GM21529 (cell line): ENCODE measurements at regions not wholly inside any gene's neighbourhood (a gene's known extent, or its start where the extent isn't known, plus 50 kb on each side); places are given as distances from the start of the nearest gene placed in this dataset.
"Not testable (repeated sequence)": the region's sequence is repeated elsewhere in the genome, so short reads cannot be mapped to it uniquely, and the experiment has no call there.

ENCODE experiments used
- ATAC-seq: cut with Tn5 transposase; IDR thresholded peaks from one replicate; pipeline ENCODE4 v1.9.1; 2021; ENCODE audit not compliant: unreplicated experiment

DNA sequence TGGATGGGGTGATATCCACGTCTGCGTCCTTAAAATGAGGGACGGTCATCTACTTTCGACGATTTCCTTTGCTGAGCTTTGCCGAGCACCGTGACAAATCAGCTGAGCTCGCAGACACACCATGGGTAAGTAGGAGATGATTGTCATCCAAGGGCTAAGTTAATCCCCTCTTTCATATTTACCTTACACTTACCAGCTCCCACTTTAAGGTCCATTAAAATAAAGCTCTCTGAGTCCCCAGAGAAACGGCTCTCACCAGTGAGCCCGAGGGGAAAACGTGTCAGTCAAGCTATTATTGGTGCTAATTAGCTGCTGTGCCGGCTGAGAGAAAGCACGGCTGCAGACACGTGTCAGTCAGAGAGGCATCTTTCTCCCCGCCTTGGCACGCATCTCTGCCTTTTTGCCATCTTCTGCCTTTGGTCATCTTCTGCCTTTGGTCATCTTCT lies 72.2 kb downstream of the CRLF2 start:
- no peak for ATAC-seq

DNA sequence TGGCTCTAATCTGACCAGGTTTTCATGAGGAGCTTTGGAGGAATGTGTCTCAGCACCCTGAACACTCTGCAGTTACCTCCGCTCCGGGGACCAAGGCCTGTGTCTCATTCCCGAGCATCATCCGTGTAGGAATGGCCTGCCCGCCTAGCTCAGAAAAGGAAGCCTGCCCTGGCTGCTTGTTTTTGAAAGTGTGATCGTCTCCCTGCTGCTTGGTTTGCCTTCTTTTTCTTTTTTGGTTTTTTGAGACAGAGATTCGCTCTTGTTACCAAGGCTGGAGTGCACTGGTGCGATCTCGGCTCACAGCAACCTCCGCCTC lies 73.3 kb downstream of the CRLF2 start:
- no peak for ATAC-seq

DNA sequence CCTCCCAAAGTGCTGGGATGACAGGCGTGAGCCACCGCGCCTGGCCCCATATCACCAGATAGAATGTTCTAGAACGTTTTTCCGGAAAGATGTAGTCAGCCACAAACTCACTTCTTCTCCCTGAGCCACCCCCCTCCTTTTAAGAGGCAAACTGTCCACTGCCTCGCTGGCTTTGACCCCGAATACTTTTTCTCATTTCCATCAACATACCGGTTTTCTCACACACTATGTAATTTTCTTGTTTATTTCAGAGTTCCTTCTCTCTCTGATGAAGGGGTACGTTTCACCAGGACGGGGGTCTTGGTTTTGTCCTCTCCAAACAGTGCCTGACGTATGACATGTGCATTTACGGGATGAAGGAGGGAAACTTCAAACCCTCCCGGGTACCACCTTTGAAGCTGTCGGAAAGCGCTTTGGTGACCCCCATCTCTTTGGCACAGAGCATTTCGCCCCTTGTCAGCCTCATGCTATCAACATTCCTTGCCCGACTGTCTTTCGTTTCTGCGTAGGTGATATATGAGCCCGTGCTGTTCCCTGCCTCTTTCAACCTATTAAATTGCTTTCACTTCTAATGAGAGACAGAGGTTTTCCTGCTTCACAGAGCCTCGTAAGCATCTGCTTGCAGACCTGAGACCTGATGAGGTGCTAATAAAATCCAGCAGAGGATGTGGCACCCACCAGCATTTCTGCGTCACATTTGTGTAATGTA lies 73.8 kb downstream of the CRLF2 start:
- no peak for ATAC-seq

DNA sequence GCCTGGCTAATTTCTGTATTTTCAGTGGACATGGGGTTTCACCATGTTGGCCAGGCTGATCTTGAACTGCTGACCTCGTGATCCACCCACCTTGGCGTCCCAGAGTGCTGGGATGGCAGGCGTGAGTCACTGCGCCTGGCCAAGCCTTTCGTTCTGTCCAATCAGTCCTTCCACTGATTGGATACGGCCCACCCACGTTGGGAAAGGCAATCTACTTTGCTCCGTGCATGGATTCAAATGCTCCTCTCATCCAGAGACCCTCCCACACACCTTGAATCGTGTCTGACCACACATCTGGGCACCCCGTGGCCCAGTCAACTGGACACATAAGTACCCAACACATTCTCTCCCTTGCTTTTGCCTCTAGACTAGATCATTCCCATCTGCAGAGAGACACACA lies 74.9 kb downstream of the CRLF2 start:
- ATAC-seq, result no peak

DNA sequence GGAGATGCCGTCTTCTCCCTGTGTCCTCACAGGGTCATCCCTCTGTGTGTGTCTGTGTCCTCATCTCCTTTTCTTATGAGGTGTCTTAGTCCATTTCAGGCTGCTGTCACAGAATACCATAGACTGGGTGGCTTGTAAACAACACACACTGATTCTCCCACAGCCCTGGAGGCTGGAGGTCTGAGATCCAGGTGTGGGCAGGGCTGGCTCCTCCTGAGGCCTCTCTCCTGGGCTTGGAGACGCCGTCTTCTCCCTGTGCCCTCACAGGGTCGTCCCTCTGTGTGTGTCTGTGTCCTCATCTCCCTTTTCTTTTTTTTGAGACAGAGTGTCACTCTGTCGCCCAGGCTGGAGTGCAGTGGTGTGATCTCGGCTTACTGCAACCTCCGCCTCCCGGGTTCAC lies 75.9 kb downstream of the CRLF2 start:
- not testable (repeated sequence) for ATAC-seq

DNA sequence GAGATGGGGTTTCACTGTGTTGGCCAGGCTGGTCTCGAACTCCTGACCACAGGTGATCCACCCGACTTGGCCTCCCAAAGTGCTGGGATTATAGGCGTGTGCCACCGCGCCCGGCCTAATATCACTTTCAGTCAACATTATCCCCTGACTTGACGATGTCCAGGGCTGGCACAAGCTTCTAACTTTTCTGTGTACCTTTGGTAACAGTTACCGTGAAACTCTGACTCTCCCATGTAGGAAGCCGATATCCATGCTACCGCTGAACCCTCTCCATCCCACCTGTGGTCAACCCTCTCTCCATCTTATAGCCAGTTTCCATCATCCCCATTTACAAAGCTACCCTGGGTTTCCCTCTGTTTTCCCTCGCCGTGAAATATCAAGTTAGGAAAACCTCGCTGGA lies 77.5 kb downstream of the CRLF2 start:
- no peak for ATAC-seq

DNA sequence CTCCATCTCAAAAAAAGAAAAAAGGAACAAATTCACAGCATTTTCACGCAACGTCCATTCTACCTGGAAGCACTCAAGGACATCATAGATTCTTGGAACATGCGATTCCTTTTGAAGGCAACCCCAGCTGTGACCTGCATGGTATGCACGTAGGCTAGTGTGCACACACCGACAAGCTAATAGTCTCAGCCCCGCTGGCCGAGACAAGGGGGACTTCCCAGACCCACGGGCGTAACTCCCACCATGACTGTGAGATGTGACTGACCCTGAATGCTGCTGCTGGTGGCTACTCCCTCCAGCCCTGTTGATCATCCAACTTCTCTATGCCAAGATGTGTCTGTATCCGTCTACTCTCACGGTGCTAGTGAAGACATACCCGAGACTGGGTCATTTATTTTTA lies 78.3 kb downstream of the CRLF2 start:
- no peak for ATAC-seq

DNA sequence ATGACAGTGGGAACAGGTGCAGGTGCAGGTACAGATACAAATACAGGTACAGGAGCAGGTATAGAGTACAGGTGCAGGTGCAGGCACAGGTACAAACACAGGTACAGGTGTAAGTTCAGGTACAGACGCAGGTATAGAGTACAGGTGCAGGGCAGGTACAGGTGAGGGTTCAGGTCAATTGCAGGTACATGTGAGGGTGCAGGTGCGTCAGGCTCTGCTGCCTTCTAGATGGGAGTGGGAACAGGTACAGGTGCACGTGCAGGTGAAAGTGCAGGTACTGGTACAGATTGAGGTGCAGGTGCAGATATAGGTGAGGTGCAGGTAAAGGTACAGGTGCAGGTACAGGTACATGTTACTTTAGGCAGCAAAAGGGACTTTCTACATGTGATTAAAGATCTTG lies 85.7 kb downstream of the CRLF2 start:
- no peak for ATAC-seq

DNA sequence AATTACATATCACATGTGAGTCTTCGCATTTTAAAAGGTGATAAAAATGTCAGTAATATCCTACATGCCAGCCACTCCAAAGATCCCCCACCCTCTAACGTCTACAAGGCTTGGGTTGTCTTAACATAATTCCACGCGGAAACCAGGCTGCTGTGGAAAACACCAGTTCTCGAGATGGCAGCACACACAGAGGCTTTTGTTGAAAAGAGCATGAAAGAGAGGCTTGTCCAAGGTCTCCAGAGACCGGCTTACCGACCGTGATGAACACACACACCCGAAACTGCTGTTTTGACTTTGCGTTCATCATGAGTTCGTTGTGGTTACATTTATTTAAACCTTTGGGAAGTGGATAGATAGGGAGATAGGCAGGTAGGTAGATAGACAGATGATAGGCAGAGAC lies 87.9 kb downstream of the CRLF2 start:
- no peak for ATAC-seq

DNA sequence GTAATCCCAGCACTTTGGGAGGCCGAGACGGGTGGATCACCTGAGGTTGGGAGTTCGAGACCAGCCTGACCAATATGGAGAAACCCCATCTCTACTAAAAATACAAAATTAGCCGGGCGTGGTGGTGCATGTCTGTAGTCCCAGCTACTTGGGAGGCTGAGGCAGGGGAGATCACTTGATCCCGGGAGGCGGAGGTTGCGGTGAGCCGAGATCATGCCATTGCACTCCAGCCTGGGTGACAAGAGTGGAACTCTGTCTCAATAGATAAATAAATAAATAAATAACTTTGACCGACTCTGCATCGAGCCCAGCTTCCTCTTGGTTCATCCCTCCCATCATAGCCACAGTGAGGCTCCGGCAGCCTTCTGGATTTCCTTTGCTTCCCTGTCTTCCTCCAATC lies 89.6 kb downstream of the CRLF2 start:
- not testable (repeated sequence) for ATAC-seq

DNA sequence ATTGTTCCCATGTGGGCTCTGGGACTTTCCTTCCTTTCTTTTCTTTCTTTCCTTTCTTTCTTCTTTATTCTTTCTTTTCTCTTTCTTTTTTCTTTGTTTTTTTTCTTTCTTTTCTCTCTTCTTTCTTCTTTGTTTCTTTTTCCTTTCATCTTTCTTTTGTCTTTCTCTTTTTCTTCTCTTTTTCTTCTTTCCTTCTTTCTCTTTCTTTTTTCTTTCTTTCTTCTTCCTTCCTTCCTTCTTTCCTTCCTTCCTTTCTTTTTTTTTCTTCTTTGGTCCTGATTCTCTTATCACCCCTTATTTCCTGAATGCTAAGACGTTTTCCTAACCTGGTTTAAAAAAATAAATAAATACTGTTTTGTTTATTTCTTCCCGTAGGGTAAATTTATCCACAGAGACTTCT lies 93.2 kb downstream of the CRLF2 start:
- ATAC-seq, result no peak

DNA sequence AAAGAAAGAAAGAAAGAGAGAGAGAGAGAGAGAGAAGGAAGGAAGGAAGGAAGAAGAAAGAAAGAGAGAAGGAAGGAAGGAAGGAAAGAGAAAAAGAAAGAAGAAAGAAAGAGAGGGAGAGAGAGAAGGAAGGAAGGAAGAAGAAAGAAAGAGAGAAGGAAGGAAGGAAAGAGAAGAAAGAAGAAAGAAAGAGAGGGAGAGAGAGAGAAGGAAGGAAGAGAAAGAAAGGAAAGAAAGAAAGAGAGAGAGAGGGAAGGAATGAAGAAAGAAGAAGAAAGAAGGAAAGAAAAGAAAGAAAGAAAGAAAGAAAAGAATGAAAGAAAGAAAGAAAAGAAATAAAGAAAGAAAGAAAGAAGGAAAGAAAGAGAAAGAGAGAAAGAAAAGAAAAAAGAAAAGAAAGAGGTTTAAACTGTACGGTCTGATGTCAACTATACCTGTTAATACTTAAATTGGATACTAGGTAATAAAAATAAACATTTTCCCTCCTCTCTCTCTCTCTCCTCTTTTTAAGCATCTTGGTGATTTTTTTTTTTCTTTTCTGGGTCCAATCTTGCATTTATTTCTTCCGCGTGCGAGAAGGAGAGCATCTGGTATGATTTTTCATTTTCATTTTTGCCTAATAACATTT lies 93.8 kb downstream of the CRLF2 start:
- ATAC-seq, result no peak

DNA sequence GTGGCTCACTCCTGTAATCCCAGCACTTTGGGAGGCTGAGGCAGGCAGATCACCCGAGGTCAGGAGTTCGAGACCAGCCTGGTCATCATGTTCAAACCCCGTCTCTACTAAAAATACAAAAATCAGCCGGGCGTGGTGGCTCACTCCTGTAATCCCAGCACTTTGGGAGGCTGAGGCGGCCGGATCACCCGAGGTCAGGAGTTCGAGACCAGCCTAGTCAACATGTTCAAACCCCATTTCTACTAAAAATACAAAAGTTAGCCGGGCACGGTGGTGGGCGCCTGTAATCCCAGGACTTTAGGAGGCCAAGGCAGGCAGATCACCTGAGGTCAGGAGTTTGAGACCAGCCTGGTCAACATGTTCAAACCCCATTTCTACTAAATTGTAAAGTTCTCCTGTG lies 97.0 kb downstream of the CRLF2 start:
- ATAC-seq, result not testable (repeated sequence)

DNA sequence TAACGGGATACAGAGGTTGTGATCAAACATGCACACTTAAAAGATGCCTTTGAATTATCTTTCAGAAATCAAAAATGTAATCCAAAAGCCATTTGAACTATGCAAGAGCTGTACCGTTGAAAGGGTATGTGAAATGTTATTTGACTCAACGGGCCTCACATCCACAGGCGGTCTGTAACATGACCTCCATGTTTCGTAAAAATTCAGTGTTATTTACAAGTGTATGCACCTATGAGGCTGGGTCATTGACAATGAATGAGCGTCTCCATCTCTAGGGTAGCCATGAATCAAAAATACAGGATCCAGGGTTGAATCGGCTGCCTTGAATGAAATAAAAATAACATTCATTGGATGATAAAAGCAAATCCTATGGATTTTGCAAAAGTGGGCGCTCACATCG lies 100.1 kb downstream of the CRLF2 start:
- no peak for ATAC-seq

DNA sequence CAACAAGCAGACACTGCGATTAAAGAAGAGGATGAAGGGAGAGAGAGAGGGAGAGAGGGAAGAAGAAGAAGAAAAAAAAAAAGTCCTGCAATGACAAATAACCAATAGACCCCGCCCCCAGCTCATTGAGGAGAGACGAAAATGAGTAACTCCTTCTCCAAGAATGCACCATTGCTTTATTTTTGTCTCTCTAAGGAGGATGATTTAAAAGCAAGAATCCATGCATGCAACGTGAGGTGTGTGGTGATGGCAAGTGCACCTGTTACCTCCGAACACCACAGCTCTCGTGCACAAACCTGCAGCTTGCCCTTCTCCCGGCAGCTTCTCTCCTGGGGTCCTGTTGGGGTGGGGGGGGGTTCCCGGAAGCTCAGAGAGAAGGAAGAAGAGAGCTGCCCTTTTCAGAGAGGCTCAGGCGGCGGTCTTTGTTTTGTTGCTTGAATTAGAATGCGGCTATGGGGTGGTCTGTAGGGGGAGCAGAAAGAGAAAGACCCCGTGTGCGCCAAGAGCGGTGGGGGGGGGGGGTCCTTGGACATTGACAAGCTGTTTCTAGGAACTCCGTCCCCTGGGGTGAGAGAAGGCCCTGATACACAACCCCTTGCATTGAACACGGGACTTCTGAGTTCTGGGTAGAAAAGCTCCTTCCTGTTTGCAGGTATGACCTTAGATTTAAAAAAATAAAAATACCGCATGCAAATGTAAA lies 100.7 kb downstream of the CRLF2 start:
- no peak for ATAC-seq

DNA sequence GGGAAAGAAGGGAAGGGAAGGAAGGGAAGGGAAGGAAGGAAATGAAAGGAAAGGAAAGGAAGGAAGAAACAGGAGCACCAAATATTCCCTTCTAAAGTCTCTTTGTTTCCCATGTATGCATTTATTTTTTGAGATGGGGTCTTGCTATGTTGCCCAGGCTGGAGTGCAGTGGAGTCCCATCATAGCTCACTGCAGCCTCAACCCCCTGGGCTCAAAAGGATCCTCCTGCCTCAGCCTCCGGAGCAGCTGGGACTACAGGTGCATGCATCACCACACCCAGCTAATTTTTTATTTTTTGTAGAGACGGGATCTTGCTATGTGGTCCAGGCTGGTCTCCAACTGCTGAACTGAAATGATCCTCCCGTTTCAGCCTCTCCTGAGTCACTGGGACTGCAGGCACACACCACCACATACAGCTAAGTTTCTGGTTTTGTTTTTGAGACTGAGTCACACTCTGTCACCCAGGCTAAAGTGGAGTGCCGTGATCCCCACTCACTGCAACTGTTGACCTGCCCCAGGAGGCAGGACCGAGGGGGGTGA lies 102.8 kb downstream of the CRLF2 start:
- no peak for ATAC-seq

DNA sequence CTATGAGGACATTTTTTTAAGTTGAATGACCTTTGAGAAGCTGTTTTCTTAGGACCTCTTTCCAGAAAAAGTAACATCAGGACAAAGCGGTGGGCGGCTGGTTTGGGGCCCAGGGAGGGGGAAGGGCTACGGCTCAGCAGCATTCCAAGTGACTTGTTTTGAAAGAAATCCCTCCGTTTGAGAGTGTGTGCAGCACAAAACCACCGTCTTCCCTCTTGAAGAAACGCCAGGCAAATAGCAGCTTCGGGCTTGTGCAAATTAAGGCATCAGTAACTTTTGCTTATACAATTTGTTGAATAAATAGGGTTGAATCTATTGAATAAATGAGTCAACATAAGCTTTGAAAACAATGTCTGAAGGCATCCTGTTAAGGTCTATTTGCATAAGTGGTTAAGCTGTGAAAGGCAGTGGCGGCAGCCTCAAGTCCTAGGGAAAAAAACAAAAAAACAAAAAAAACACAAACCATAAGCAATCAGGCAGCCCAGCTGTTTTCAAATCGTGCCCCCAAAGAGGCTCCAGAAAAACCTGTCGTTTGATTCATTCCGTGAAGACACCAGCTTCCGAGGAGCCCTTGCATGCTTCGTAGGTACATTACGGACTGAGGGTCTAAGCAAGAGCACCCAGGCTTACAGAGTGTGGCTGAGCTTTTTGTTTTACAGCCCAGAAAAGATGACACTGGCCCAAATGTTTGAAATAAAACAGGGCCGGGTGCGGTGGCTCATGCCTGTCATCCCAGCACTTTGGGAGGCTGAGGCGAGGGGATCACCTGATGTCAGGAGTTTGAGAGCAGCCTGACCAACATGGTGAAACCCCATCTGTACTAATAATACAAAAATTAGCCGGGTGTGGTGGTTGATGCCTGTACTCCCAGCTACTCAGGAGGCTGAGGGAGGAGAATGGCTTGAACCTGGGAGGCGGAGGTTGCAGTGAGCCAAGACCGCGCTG lies 103.7 kb downstream of the CRLF2 start:
- no peak for ATAC-seq

DNA sequence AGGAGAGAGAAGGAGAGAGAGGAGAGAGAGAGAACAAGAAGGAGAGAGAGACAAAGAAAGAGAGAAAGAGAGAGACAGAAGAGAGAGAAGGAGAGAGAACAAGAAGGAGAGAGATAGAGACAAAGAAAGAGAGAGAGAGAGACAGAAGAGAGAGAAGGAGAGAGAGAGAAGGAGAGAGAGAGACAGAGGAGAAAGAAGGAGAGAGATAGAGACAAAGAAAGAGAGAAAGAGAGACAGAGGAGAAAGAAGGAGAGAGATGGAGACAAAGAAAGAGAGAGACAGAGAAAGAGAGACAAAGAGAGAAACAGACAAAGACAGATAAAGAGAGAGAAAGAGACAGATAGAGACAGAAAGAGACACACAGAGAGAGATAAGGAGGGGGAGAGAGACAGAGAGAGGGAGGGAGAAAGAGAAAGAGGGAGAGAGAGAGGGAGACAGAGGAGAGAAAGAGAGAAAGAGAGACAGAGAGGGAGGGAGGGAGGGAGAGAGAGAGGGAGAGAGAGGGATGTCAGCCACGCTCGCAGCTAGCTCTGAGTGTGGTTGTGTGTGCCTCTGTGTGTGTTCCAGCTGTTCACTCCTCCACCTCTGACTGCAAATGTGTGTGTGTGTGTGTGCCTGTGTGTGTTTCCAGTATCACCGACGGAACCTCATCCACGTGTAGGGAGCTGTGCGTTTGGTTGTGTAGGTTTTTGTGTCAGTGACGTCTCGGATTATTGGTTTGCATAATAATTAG lies 105.8 kb downstream of the CRLF2 start:
- ATAC-seq, result no peak

DNA sequence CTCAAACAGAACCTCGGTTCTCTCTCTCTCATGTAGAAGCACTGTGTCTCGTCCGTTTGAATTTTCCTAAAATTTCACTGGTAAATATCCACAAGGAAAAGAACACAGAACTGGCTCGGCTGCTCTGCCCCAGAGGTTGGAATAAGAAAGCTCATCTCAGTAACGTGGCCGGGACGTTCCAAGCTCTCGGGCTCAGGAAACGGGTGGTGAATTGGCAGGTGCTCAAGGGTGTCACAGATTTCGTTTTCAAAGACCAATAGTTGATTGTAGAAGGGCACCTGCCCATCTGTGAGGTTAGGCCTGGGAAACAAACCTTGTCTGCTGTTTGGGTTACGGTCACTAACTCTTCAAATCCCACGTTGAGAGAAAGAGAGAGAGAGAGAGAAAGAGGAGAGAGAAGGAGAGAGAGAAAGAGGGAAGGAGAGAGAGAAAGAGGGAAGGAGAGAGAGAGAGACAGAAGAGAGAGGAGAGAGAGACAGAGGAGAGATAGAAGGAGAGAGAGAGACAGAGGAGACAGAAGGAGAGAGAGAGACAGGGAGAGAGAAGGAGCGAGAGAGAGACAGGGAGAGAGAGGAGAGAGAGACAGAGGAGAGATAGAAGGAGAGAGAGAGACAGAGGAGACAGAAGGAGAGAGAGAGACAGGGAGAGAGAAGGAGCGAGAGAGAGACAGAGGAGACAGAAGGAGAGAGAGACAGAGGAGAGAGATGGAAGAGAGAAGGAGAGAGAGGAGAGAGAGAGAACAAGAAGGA lies 106.6 kb downstream of the CRLF2 start:
- no peak for ATAC-seq

DNA sequence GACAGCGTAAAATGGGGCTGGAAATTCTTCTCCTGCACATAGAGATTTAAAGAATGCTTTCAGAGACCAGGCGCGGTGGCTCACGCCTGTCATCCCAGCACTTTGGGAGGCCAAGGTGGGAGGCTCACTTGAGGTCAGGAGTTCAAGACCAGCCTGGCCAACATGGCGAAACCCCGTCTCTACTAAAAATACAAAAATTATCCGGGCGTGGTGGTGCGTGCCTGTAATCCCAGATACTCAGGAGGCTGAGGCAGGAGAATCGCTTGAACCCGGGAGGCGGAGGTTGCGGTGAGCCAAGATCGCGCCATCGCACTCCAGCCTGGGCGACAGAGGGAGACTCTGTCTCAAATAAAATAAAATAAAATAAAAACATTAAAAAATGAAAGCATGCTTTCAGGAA lies 107.4 kb downstream of the CRLF2 start:
- ATAC-seq, result not testable (repeated sequence)
